Mesenchymal stem cell (in vitro differentiated cells and primary cell): ENCODE measurements at regions not wholly inside any gene's neighbourhood (a gene's known extent, or its start where the extent isn't known, plus 50 kb on each side); places are given as distances from the start of the nearest gene placed in this dataset.

ENCODE experiments used
- DNase-seq: peaks from one replicate; pipeline ENCODE4 v3.0.0-alpha.2; 2013
- H2AFZ ChIP-seq: one replicate; pipeline ENCODE4 v1.6.1; 2013; ENCODE audit warnings: low read depth, mild to moderate bottlenecking, control low read depth, inconsistent platforms, low read length, moderate library complexity
- H2AK5ac ChIP-seq: 2 replicates; pipeline ENCODE4 v1.6.1; 2013; ENCODE audit warnings: low read length, moderate library complexity, mild to moderate bottlenecking, inconsistent platforms; ENCODE audit not compliant: severe bottlenecking
- H2BK120ac ChIP-seq: one replicate; pipeline ENCODE4 v1.6.1; 2013; ENCODE audit warnings: low read depth, mild to moderate bottlenecking, inconsistent platforms, low read length, moderate library complexity
- H2BK12ac ChIP-seq, 2 experiments: one replicate each; pipeline ENCODE4 v1.6.1; 2013; ENCODE audit warnings: inconsistent platforms in 2 of 2, low read length in 2 of 2, mild to moderate bottlenecking in 2 of 2, moderate library complexity in 2 of 2, control low read depth in 1 of 2
- H2BK15ac ChIP-seq: one replicate; pipeline ENCODE4 v1.6.1; 2013; ENCODE audit warnings: mild to moderate bottlenecking, low read depth, inconsistent platforms; ENCODE audit not compliant: poor library complexity, severe bottlenecking
- H2BK5ac ChIP-seq: 2 replicates; pipeline ENCODE4 v1.6.1; 2013; ENCODE audit warnings: low read depth, mild to moderate bottlenecking, low read length, control low read depth, inconsistent platforms; ENCODE audit not compliant: poor library complexity, severe bottlenecking
- H3K14ac ChIP-seq, 2 experiments: one replicate each; pipeline ENCODE4 v1.6.1; 2013; ENCODE audit warnings: inconsistent platforms in 2 of 2, low read length in 2 of 2, control low read depth in 1 of 2, mild to moderate bottlenecking in 1 of 2, moderate library complexity in 1 of 2
- H3K18ac ChIP-seq, 2 experiments: one replicate each; pipeline ENCODE4 v1.6.1; 2013; ENCODE audit warnings: inconsistent platforms in 2 of 2, low read length in 2 of 2, control low read depth in 1 of 2, low read depth in 1 of 2, mild to moderate bottlenecking in 1 of 2
- H3K23ac ChIP-seq, 2 experiments: one replicate each; pipeline ENCODE4 v1.6.1; 2013; ENCODE audit warnings: inconsistent platforms in 2 of 2, low read length in 2 of 2, mild to moderate bottlenecking in 2 of 2, moderate library complexity in 2 of 2, control low read depth in 1 of 2
- H3K27ac ChIP-seq: 2 replicates; pipeline ENCODE4 v1.5.1; 2013; ENCODE audit warnings: mild to moderate bottlenecking, moderate library complexity, low read length, control low read depth, inconsistent platforms; ENCODE audit not compliant: poor library complexity, severe bottlenecking
- H3K27me3 ChIP-seq, 2 experiments: 2 replicates each; pipeline versions ENCODE4 v1.6.1 to v1.7.0; 2013; ENCODE audit warnings: low read length in 2 of 2, mild to moderate bottlenecking in 2 of 2, moderate library complexity in 2 of 2, control low read depth in 1 of 2, inconsistent platforms in 1 of 2; ENCODE audit not compliant: control insufficient read depth in 1 of 2, insufficient read depth in 1 of 2
- H3K36me3 ChIP-seq, 2 experiments: 2 replicates each; pipeline versions ENCODE4 v1.6.1 to v1.7.0; 2013; ENCODE audit warnings: low read length in 2 of 2, control low read depth in 1 of 2, inconsistent platforms in 1 of 2, low read depth in 1 of 2, mild to moderate bottlenecking in 1 of 2; ENCODE audit not compliant: insufficient read depth in 2 of 2, control insufficient read depth in 1 of 2
- H3K4ac ChIP-seq, 2 experiments: one replicate each; pipeline ENCODE4 v1.6.1; 2013; ENCODE audit warnings: inconsistent platforms in 2 of 2, low read length in 2 of 2, mild to moderate bottlenecking in 2 of 2, moderate library complexity in 2 of 2, control low read depth in 1 of 2, low read depth in 1 of 2
- H3K4me1 ChIP-seq: 2 replicates; pipeline ENCODE4 v1.6.1; 2013; ENCODE audit warnings: low read depth, low read length, control low read depth; ENCODE audit not compliant: control insufficient read depth, insufficient read depth
- H3K4me2 ChIP-seq: 2 replicates; pipeline ENCODE4 v1.6.1; 2013; ENCODE audit warnings: low read length, mild to moderate bottlenecking, inconsistent platforms; ENCODE audit not compliant: poor library complexity, severe bottlenecking
- H3K4me3 ChIP-seq, 2 experiments: 2 replicates each; pipeline versions ENCODE4 v1.5.1 to v1.7.0; 2013; ENCODE audit warnings: low read length in 2 of 2, mild to moderate bottlenecking in 2 of 2, control low read depth in 1 of 2, low read depth in 1 of 2; ENCODE audit not compliant: insufficient read depth in 1 of 2
- H3K79me1 ChIP-seq: replicated peaks from 2 replicates; pipeline ENCODE4 v1.6.1; 2013; ENCODE audit warnings: mild to moderate bottlenecking, control low read depth, low read length, inconsistent platforms; ENCODE audit not compliant: poor library complexity, severe bottlenecking
- H3K9ac ChIP-seq: 2 replicates; pipeline ENCODE4 v1.7.0; 2013; ENCODE audit warnings: mild to moderate bottlenecking, low read length, moderate library complexity
- H3K9me3 ChIP-seq: 2 replicates; pipeline ENCODE4 v1.7.0; 2013; ENCODE audit warnings: mild to moderate bottlenecking, low read length; ENCODE audit not compliant: control insufficient read depth
- H4K8ac ChIP-seq: one replicate; pipeline ENCODE4 v1.6.1; 2013; ENCODE audit warnings: inconsistent platforms, mild to moderate bottlenecking, low read length, moderate library complexity
- H4K91ac ChIP-seq: one replicate; pipeline ENCODE4 v1.6.1; 2013; ENCODE audit warnings: mild to moderate bottlenecking, low read length, inconsistent platforms
- WGBS: methylation state at CpG from one replicate; pipeline ENCODE4 v1.1.7; 2013; ENCODE audit warnings: mixed read lengths; 5-methylcytosine and 5-hydroxymethylcytosine counted together

GRCh38 chr7:88095-88926 is 104.1 kb upstream of the FAM20C start:
- H3K4me2 ChIP-seq: no peak overlapping the region
- H2BK15ac ChIP-seq: no peak overlapping the region
- peak overlapping the region; percentile 51 for H4K8ac ChIP-seq
- H3K36me3 ChIP-seq: no peaks in the 10 kb centered on the region
- H3K18ac ChIP-seq: peak overlapping the region; percentile 68 to 81
- peak overlapping the region; percentile 37 for H3K9ac ChIP-seq
- H3K4me3 ChIP-seq: no peak overlapping the region
- H3K79me1 ChIP-seq: no peaks in the 10 kb centered on the region
- H2BK120ac ChIP-seq: no peak overlapping the region
- H2BK12ac ChIP-seq: peak overlapping the region; percentile 24 to 95
- WGBS: 80% methylated on average over 27 of the region's 27 CpGs
- H3K27me3 ChIP-seq: no peaks in the 10 kb centered on the region
- peak overlapping the region; percentile 47 to 61 for H3K4ac ChIP-seq
- H3K27ac ChIP-seq: no peak overlapping the region
- H3K23ac ChIP-seq: no peak overlapping the region
- peak overlapping the region in 1 of 2 experiments; percentile 49 for H3K14ac ChIP-seq
- peak overlapping the region; percentile 89 for H4K91ac ChIP-seq
- DNase-seq: no peak
- H2AK5ac ChIP-seq: no peak overlapping the region
- peaks cover 56% of the 10 kb centered on the region for H3K4me1 ChIP-seq
- no peaks in the 10 kb centered on the region for H3K9me3 ChIP-seq
- H2AFZ ChIP-seq: no peak overlapping the region
- H2BK5ac ChIP-seq: no peak overlapping the region

DNA sequence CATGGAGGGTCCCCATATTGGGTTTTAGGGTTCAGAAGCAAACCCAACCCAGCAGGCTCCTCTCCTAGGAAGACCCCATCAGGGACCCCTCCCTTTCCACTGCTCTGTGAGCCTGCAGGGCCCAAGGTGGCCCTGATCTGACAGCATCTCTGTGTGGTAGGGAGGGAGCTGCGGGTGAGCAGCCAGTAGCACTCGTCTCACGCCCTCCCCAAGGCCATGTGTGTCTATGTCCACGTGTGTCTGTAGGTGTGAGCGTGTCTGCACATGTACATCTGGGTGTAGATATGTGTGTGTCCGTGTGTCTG is 103.5 kb upstream of the FAM20C start:
- no peak overlapping the region for H3K4me3 ChIP-seq
- peaks cover 56% of the 10 kb centered on the region for H3K4me1 ChIP-seq
- peak overlapping the region; percentile 68 to 93 for H3K18ac ChIP-seq
- H3K9ac ChIP-seq: peak overlapping the region; percentile 37
- no peak overlapping the region for H2BK15ac ChIP-seq
- H4K91ac ChIP-seq: peak overlapping the region; percentile 89
- no peak overlapping the region for H2BK5ac ChIP-seq
- H3K14ac ChIP-seq: peak overlapping the region in 1 of 2 experiments; percentile 94
- H4K8ac ChIP-seq: peak overlapping the region; percentile 51
- H3K4ac ChIP-seq: peak overlapping the region; percentile 20 to 47
- H2AFZ ChIP-seq: peak overlapping the region; percentile 47
- H2BK12ac ChIP-seq: peak overlapping the region; percentile 34 to 98
- H3K27me3 ChIP-seq: no peaks in the 10 kb centered on the region
- H2BK120ac ChIP-seq: no peak overlapping the region
- no peaks in the 10 kb centered on the region for H3K9me3 ChIP-seq
- peak overlapping the region; percentile 18 for H2AK5ac ChIP-seq
- H3K36me3 ChIP-seq: no peaks in the 10 kb centered on the region
- H3K27ac ChIP-seq: no peak overlapping the region
- no peak for DNase-seq
- 73% methylated on average over 6 of the region's 6 CpGs for WGBS
- no peak overlapping the region for H3K4me2 ChIP-seq
- no peaks in the 10 kb centered on the region for H3K79me1 ChIP-seq
- no peak overlapping the region for H3K23ac ChIP-seq

DNA sequence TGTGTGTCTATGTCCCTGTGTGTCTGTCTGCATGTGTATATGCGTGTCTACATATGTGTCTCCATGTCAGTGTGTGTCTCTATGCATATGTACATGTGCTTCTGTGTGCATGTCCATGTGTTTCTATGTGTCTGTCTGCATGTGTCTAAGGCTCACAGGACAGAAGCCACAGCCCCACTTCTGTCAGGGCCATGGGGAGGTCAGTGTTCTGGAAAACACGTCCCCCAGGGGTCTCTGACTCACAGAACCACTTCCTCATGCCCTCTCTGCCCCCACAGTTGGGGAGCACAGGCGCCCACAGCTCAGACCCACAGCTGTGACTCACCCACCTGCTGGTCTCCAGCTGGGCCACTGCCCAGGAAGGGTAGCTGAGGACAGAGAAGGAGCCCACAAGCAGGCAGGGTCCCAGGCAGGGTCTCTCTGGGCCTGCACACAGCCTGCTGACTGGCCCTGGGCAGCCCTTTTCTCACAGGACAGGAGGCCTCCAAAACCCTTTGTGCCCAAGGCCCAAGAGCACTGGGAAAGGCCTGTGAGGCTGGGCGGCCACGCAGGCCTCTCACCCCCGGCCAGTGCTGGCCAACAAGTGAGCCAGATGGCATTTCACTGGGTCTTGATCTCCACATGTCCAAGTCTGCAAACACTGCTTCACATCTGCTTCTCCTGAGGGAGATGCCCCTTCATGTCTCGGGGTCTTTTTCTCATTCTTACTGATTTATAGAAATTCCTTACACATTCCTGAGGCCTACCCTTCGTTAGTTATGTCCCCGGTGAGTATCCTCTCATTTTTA is 102.9 kb upstream of the FAM20C start:
- Histone ChIP-seq H3K27me3 (no peaks in the 10 kb centered on the region), H2AFZ (peak overlapping the region; percentile 47), H3K18ac (peak overlapping the region; percentile 68 to 93), H2BK12ac (peak overlapping the region; percentile 34 to 98), H3K4me1 (peaks cover 56% of the 10 kb centered on the region), H2BK120ac (peak overlapping the region; percentile 51), H3K36me3 (no peaks in the 10 kb centered on the region), H3K79me1 (no peaks in the 10 kb centered on the region), H3K9me3 (no peaks in the 10 kb centered on the region), H4K91ac (peak overlapping the region; percentile 89), H3K9ac (peak overlapping the region; percentile 75), H3K27ac (peak overlapping the region; percentile 75), H3K4me3 (no peak overlapping the region), H3K4me2 (no peak overlapping the region), H4K8ac (peak overlapping the region; percentile 90), H3K23ac (peak overlapping the region in 1 of 2 experiments; percentile 20), H3K14ac (peak overlapping the region in 1 of 2 experiments; percentile 94), H3K4ac (peak overlapping the region; percentile 63 to 75), H2BK5ac (peak overlapping the region; percentile 19), H2AK5ac (no peak overlapping the region), H2BK15ac (no peak overlapping the region)
- peak; percentile 95 for DNase-seq
- whole genome bisulfite sequencing: 35% methylated on average over 8 of the region's 9 CpGs
